ENCODE measurements at regions not wholly inside any gene's neighbourhood (a gene's known extent, or its start where the extent isn't known, plus 50 kb on each side); places are given as distances from the start of the nearest gene placed in this dataset.

DNA sequence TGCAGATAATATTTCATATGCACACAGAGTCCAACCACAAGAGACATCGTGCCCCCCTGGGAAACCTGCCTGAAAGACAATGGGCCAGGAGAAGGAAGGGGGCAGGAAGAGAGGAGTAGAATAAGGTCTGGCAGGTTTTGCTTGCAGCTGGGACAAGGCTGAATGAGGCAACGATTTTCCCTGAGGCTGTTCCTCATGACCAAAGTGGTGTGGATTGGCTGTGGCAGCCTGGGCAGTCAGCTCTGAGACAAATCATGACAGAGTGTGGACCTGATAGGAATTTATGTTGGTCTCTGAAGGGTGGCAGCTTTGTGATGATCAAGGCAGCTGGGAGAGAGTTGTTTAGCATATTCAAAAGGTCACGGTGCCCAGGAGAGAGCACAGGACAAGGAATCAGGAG, 119.3 kb downstream of the NMUR2 start:
- TF ChIP-seq, protein P1, sequence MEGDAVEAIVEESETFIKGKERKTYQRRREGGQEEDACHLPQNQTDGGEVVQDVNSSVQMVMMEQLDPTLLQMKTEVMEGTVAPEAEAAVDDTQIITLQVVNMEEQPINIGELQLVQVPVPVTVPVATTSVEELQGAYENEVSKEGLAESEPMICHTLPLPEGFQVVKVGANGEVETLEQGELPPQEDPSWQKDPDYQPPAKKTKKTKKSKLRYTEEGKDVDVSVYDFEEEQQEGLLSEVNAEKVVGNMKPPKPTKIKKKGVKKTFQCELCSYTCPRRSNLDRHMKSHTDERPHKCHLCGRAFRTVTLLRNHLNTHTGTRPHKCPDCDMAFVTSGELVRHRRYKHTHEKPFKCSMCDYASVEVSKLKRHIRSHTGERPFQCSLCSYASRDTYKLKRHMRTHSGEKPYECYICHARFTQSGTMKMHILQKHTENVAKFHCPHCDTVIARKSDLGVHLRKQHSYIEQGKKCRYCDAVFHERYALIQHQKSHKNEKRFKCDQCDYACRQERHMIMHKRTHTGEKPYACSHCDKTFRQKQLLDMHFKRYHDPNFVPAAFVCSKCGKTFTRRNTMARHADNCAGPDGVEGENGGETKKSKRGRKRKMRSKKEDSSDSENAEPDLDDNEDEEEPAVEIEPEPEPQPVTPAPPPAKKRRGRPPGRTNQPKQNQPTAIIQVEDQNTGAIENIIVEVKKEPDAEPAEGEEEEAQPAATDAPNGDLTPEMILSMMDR (IDR thresholded peaks at IDR 0.05): no peak
- TF ChIP-seq POLR2A (IDR thresholded peaks at IDR 0.05) (no peak), EP300 (IDR thresholded peaks at IDR 0.05) (no peak)

Data from tibial nerve (tissue), 4 donors.